ENCODE measurements at regions not wholly inside any gene's neighbourhood (a gene's known extent, or its start where the extent isn't known, plus 50 kb on each side); places are given as distances from the start of the nearest gene placed in this dataset.

DNA sequence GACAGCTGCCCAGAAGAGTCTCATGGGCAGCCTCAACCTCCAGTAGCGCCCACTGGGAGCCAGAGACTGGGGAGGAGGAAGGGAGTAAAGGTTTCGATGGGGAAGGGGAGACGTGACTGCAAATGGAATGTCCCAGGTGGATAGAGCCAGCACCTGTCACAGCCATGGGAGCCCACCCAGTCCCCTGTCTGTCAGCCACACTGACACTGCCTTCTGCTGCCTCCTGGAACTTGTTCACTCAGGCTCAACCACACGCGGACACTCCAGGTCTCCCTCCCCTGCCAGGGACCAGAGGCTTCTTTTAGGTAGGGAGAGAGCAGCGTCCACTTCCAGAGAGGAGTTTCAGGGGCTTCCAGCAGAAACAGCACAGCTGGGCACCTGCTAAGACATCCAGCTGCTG lies 346.3 kb downstream of the NPHP4 start:
- no peak overlapping the region for H3K9ac ChIP-seq (ENCODE audit: low read length)
- H3K27me3 ChIP-seq (ENCODE audit: insufficient read depth, low read depth, low read length) = no peaks in the 10 kb centered on the region
- no peak overlapping the region for H3K4me2 ChIP-seq (ENCODE audit: low read length)
- H3K4me3 ChIP-seq (ENCODE audit: low read length) = no peak overlapping the region
- no peaks in the 10 kb centered on the region for H3F3A ChIP-seq (ENCODE audit: insufficient read depth, low read length, poor library complexity, severe bottlenecking)
- no peaks in the 10 kb centered on the region for H3K9me2 ChIP-seq (ENCODE audit: insufficient read depth, low read length)
- no peak overlapping the region for H3K27ac ChIP-seq (ENCODE audit: low read length)
- H3K36me3 ChIP-seq (ENCODE audit: insufficient read depth, low read length) = no peaks in the 10 kb centered on the region
- no peaks in the 10 kb centered on the region for H3K9me3 ChIP-seq (ENCODE audit: low read length)
- H4K20me1 ChIP-seq (ENCODE audit: insufficient read depth) = no peaks in the 10 kb centered on the region
- no peak for TF ChIP-seq EP300 (conservative IDR thresholded peaks at IDR 0.05; ENCODE audit: poor library complexity, severe bottlenecking)
- no peak for TF ChIP-seq CTCF (IDR thresholded peaks at IDR 0.05; ENCODE audit: poor library complexity, severe bottlenecking)
- no peak for TF ChIP-seq POLR2AphosphoS5 (IDR thresholded peaks at IDR 0.05)
- TF ChIP-seq REST (IDR thresholded peaks at IDR 0.05; ENCODE audit: borderline replicate concordance) = no peak
- no peak for TF ChIP-seq MXI1 (conservative IDR thresholded peaks at IDR 0.05; ENCODE audit: poor library complexity, severe bottlenecking)
- TF ChIP-seq SMC3 (conservative IDR thresholded peaks at IDR 0.05; ENCODE audit: poor library complexity) = no peak
- no peak for TF ChIP-seq TAF1 (IDR thresholded peaks at IDR 0.05; ENCODE audit: low read depth)
- TF ChIP-seq RAD21 (conservative IDR thresholded peaks at IDR 0.05) = no peak
- no peak for TF ChIP-seq EZH2 (IDR thresholded peaks at IDR 0.05; ENCODE audit: borderline replicate concordance, insufficient read depth, low read length, poor library complexity, severe bottlenecking)
- no peaks in the 10 kb centered on the region for H3K79me2 ChIP-seq (replicated peaks; ENCODE audit: insufficient read depth, low read length)
- no peak overlapping the region for H2AFZ ChIP-seq (ENCODE audit: low read depth, low read length)

GRCh38 chr1:5645135-5645399 lies 347.2 kb downstream of the NPHP4 start:
- H3K4me3 ChIP-seq (ENCODE audit: low read length) = no peak overlapping the region
- H3K9me2 ChIP-seq (ENCODE audit: insufficient read depth, low read length) = no peaks in the 10 kb centered on the region
- TF ChIP-seq MXI1 (conservative IDR thresholded peaks at IDR 0.05; ENCODE audit: poor library complexity, severe bottlenecking) = no peak
- no peak for TF ChIP-seq EP300 (conservative IDR thresholded peaks at IDR 0.05; ENCODE audit: poor library complexity, severe bottlenecking)
- no peak for TF ChIP-seq SMC3 (conservative IDR thresholded peaks at IDR 0.05; ENCODE audit: poor library complexity)
- TF ChIP-seq POLR2AphosphoS5 (IDR thresholded peaks at IDR 0.05) = no peak
- no peaks in the 10 kb centered on the region for H3K36me3 ChIP-seq (ENCODE audit: insufficient read depth, low read length)
- no peak overlapping the region for H2AFZ ChIP-seq (ENCODE audit: low read depth, low read length)
- H3K9me3 ChIP-seq (ENCODE audit: low read length) = no peaks in the 10 kb centered on the region
- no peaks in the 10 kb centered on the region for H3F3A ChIP-seq (ENCODE audit: insufficient read depth, low read length, poor library complexity, severe bottlenecking)
- no peak overlapping the region for H3K27ac ChIP-seq (ENCODE audit: low read length)
- no peaks in the 10 kb centered on the region for H3K79me2 ChIP-seq (replicated peaks; ENCODE audit: insufficient read depth, low read length)
- no peaks in the 10 kb centered on the region for H4K20me1 ChIP-seq (ENCODE audit: insufficient read depth)
- H3K27me3 ChIP-seq (ENCODE audit: insufficient read depth, low read depth, low read length) = no peaks in the 10 kb centered on the region
- no peak overlapping the region for H3K9ac ChIP-seq (ENCODE audit: low read length)
- no peak overlapping the region for H3K4me2 ChIP-seq (ENCODE audit: low read length)
